NCI-H510A (cell line): ENCODE measurements at regions not wholly inside any gene's neighbourhood (a gene's known extent, or its start where the extent isn't known, plus 50 kb on each side); places are given as distances from the start of the nearest gene placed in this dataset.
"Not testable (repeated sequence)": the region's sequence is repeated elsewhere in the genome, so short reads cannot be mapped to it uniquely, and the experiment has no call there.

ENCODE experiments used
- DNase-seq: peaks from one replicate; lab custom pipeline; 2025; lab: John Stamatoyannopoulos, UW

DNA sequence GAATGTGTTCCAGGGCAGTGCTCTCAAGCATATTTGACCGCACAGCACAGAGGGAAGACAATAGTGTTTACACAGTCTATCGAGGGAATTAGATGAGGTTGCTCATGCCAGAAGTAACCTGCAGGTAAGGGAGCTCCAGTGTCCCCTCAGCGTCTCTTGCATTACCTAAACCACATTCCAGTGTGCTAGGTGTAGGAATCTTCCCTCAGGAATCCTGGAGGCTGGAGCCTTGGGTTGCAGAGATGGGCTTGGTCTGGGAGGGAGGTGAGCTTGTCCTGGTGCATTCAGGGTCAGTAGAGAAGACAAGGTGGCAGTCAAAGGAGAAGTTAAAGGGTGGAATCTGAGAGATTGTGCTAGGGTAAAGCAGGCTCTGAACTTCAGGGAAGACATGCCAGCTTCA lies 56.3 kb downstream of the SOX14 start:
- no peak for DNase-seq

DNA sequence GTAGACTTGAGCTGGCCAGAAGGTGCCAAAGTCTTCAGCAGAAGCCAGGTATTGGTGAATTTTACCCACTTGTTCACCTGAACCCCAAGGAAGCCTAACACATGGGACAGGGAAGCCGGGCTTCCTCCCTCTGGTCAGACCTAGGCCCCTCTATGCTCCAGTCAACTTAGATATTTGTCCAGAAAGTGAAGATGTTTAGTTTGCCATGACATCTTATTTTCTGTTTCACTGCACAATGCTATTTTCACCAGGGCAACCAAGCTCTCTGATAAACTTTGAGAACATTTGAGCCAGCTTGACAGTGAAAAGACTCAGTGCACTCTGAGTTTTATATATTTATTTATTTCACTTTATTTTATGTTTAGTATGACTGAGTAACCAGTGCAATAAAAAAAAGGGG lies 71.0 kb downstream of the SOX14 start:
- DNase-seq: no peak

DNA sequence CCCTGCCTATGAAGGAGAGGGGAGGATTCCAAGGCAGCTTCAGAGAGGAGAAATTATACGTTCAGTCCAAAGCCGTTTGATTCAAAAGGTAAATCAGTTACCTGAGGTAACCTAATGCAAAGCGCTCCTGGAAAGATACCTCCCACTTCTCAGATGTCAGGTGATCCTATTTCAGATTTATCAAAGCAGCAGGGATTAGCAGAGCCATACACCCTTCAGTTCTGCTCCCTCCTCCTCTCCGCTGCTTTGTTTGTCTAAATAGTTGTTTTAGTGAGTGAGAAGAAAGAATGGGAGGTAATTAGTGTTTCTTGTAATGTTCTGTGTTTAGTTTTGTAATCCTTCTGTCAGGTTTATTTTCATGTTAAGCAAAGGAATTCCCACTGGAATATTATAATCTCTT lies 81.1 kb downstream of the SOX14 start:
- no peak for DNase-seq

DNA sequence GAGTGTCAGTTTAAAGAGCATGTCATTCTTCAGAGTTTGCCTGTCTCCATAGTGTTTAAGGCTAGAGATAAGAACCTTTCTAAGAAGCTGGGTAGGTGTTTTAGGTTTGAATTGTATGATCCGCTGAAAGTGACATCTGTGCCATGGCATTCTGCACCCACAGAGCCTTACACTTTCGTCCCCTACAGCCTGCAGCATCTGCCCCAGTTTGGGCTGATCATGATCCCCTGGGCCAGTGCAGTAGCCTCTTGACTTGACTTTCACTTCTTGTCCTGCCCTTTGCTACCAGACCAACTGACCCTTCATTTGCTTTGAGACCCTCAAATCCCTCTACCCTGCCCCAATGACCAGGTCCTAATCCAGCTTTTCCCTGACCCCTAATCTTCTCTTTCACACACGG lies 81.6 kb downstream of the SOX14 start:
- DNase-seq: no peak

DNA sequence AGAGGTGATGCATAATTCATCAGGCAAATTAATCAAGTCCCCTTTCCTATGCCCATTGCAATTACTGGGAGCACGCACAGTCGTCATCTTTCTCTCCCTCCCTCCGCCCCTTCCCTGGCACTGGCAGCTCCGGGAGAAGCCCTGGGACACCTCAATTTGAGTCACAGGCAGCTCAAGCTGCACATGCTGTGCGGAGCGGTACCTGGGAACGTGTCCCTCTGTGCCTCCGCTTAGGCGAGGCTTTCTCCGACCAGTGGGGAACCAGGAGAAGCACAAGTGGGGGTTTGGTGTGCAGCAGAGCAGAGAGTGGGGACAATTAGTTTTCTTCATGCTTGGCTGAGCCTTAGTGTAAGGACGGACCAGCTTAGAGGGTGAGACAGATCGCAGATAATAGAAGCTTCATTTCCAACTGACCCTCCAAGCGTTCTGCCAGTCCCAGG lies 88.3 kb downstream of the SOX14 start:
- DNase-seq: no peak

DNA sequence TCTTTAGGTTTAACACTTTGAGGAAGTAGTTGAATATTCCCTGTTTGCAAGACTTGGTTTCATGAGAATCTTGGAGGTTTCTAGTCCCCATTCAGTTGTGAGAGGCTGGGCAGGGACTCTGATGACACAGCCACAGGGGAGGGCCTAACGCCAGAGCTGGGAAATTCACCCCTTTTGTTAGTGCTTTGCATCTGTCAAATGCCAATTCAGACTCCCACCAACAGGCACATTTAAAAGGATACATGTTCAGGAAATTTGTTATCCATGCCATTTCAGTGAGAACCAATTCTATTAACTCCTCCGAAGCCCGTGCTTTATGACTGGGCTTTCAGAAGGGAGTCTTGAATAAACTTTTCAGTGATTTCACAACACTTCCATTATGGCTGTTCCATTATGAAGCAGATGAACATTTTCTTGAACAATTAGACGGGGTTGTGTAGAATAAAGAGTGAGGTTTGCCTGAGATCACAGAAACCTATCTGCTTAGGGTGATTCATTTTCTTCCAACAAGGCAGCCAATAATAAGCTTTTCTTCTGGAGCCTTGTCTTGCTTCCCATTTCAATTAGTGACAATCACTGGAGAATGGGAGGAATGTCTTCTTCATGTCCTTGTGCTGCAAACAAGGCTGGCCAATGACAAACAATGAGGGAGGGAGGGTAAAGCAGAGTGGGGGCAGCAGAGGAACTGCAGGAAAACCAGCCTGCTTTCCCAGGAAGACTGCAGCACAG lies 90.6 kb downstream of the SOX14 start:
- no peak for DNase-seq

DNA sequence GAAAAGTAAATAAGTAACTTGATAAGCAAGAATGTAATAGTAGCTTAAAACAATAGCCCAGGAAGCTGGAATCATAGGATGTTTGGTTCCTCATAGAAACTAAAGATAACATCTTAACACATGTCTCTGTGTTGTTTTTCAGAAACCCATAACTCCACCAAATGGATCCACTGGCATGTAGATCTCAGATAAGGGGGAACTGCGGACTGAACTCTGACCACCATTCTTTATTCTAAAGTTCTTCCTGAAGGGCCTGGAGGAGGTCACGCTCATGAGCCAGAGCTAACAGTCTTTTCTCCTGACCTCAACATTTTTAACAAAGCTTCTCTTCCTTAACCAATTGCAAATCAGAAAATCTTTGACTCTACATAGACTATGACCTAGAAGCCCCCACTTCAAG lies 101.9 kb downstream of the SOX14 start:
- no peak for DNase-seq

DNA sequence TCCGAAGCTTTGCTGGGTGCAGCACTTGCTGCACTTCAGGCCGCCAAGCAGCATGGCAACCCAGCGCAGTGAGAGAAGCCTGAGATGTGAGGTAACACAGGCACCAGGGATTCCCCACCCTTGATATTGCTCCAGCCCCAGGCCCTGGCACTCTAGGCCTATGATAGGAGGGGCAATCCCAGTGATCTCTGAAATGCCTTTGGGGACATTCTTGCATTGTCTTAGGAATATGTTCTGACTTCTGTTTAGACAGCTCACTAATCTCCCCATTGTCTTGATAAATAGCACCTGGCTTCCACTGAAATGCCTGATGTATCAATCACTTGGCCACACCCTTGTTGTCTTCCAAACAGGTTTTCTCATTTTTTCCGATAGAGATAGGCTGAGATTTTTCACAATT lies 102.8 kb downstream of the SOX14 start:
- no peak for DNase-seq

DNA sequence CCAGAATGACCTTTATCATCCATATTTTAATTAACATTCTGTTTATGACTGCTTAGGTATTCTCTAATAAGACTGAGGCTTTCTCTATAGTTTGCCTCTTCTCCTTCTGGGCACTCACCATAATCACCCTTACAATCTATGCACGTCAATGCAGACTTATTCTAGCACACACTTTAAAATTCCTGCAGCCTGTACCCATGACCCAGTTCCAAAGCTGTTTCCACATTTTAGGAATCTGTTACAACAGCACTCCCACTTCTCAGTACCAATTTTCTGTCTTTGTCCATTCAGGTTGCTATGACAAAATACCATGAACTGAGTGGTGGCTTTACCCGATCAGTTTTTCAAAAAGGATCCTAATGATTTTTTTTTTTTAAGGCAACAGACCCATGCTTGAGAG lies 103.5 kb downstream of the SOX14 start:
- DNase-seq: no peak

DNA sequence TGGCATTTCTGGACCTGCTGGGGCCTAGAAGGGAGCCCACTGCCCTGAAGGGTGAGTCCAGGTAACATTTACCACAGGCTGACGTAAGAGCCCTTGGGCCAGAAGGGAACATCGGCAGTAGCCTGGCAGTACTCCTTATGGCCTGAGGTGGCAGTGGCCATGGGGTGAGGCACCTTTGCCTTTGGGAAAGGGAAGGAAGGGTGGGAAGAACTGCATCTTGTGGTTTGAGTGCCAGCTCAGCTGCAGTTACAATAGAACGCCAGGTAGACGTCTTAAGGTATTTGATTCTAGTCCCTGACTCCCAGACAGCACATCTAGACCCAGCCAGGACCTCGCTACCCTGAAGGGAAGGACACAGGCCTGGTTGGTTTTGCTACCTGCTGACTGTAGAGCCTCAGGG lies 104.9 kb downstream of the SOX14 start:
- no peak for DNase-seq

DNA sequence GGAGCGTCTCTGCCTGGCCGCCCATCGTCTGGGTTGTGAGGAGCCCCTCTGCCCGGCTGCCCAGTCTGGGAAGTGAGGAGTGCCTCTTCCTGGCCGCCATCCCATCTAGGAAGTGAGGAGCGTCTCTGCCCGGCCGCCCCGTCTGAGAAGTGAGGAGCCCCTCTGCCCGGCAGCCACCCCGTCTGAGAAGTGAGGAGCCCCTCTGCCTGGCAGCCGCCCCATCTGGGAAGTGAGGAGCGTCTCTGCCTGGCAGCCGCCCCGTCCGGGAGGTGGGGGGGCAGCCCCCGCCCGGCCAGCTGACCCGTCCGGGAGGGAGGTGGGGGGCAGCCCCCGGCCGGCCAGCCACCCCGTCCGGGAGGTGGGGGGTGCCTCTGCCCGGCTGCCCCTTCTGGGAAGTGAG lies 108.5 kb downstream of the SOX14 start:
- DNase-seq: not testable (repeated sequence)

DNA sequence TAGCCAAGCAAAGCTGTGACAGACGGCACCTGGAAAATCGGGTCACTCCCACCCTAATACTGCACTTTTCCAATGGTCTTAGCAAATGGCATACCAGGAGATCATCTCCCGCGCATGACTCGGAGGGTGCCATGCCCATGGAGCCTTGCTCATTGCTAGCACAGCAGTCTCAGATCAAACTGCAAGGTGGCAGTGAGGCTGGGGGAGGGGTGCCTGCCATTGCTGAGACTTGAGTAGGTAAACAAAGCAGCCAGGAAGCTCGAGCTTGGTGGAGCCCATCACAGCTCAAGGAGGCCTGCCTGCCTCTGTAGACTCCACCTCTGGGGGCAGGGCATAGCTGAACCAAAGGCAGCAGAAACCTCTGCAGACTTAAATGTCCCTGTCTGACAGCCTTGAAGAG lies 113.1 kb upstream of the CLDN18 start:
- not testable (repeated sequence) for DNase-seq

DNA sequence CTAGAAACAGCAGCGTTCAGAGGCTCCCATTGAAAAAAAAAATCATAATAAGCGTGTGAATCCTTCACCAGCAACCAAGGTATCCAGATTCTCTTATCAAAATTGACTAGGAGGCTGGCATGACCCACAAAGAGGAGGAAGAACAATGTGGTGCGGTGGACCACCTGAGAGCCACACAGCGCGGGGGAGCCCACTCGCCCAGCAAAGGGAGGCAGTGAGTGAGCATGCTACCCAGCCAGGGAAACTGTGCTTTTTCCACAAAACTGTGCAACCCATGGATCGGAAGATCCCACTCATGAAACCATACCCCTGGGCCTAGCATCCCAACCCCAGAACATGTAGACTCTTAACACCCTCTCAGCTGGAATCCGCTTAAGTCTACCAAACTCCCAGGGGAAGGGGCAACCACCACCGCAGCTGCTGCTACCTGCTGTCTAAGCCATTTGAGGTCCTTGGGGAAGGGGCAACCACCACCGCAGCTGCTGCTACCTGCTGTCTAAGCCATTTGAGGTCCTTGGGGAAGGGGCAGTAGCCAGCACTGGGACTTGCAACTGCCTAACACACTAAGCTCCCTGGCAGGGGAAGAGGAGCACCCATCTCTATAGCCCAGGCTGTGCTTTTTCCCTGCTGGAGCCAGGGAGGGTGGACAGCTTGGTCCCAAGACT lies 102.8 kb upstream of the CLDN18 start:
- DNase-seq: no peak

DNA sequence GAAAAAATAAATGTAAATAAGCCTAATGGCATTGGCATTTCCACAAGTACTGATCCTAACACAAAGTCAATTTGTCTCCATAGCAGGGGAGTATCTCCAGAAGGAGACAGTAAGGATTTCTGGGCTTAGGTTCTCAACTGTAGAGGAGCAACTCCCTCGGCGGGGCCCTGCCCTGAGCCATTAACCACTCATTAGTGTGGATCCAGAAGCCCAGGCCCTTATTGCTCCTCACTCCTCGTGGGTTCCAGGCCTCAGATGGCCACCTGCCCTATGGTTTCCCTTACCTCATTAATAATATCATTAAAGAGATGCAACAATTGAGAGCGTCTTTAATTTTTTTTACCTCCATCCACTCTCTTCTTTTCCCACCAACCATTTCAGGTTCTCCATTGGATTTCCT lies 85.3 kb upstream of the CLDN18 start:
- DNase-seq: no peak

DNA sequence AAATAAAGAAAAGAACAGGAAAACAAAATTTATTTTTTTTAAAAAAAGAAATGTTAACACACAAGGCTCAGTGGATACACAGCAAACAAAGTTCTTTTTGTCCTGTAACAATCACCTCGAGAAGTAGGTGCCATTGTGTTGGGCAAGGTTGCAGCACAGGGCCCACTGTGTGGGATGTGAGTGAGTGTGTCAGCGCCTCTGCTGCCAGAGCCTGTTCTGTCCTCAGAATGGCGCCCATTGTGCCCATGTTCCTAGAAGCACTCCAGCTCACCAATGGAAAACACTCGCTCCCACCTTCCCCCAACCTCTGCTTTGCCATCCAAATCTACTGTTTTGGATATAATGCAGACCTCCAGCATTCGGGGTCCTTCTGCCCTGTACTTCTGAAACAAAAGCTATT lies 84.9 kb upstream of the CLDN18 start:
- no peak for DNase-seq

DNA sequence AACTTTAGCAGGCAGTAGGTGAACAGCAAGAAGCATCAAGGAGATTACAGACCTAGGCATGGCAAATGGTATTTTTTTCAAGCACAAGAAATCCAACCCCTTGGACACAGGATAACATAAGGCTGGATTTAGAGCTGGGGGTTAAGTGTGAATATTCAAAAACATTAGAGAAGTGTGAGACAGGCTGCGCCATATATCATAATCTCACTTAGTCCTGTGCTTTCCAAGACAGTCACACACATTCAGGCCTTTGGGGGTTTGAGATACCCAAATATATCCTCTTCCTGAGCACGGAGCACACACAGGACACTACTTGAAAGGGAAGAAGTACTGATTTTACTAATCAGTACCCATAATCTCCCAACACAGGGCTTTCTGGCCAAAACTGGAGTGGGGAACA lies 83.0 kb upstream of the CLDN18 start:
- no peak for DNase-seq

DNA sequence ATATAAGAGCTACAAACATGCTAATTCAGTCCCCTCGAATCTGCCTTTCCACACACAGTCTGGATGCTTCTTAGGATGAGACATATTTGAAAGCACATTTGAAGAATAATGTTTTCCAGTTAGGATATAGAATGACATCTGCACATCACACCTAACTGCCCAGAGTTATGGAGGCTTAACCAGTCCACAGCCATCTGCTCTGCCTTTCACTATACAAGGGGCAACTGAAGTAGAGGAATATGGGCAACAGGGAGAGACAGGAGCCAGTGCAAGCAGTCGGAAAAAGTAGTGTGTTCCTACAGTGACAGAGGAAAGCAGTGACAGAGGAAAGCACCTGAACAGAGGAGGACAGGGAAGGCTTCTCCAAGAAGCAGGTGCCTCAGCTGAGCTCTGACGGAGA lies 79.0 kb upstream of the CLDN18 start:
- no peak for DNase-seq

DNA sequence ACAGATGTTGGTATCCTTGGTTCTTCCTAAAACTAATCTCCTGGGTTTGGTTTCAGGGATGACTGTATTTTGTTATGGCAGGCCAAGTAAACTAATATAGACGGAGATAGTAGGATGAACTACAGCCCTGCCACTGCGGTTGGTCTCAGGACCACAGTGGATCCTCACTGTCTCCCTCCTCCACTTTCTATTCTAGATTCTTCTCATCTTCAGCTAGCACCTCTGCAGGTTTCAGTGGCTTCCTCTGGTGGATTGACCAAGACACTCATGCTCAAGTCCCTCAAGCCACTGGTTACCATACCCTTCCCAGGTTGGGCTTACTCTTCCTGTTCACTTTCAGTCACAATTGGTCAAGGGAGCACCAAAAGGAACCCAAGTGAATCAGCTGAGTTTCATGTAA lies 71.1 kb upstream of the CLDN18 start:
- no peak for DNase-seq

DNA sequence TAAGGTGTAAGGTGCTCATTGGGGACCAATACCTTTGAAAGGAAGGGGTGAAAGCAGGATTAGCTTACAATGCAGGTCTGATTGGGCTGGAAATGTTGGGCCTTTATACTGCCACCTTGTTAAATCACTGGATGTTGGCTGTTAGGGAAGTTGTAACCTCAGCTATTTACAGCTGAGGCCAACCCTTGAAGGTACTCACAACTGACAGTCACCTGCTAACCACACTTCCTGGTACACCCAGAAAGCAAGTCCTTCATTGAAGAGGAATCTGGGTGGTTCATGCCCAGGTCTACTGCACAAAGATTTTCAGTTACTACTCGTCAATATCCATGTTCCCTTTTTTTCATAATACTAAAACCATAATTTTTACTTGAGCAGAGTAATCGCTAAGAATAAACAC lies 65.4 kb upstream of the CLDN18 start:
- DNase-seq: no peak

DNA sequence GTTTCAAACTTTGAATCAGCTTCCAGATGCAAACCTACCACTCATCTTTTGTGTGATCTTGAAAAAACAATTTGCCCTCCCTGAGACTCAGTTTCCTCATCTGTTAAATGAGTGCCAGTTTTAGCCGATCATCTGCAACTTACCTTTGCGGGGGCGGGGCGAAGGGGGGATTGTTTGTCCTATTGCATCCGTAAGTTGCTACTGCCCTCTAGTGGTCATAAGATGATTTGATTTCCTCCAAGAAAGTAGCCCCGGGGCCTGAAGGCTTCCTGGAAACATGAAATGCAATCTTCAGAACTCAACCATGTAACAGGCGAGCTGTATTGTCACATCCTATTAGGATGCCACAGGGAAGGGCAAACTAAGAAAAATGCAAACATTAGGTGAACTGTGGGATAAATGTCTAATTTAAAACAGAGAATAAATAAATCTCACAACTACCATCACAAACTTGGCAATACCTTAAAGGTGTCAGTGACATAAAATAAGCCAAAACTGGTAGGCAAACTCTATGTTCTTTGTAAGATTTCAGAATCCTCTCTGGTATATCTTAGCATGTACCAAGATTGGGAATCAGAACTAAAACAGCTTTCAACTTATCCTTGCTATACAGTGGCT lies 63.5 kb upstream of the CLDN18 start:
- DNase-seq: peak; percentile 10

DNA sequence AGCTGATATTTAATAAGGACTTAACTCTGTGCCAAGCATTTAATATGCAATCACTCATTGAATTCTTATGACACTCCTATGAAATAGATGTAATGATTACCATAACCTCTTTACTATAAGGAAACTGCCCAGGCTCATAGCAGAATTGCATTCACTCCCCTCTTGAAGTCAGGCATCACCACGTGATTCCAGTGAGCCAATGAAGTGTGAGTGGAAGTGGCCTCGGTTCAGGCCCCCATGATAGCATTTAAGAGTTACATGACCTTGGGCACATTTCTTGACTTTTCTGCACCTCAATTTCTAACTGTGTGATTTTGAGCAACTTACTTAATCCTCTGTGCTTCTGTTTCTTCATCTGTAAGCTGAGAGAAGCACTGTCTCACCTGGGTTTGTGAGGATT lies 62.8 kb upstream of the CLDN18 start:
- no peak for DNase-seq

DNA sequence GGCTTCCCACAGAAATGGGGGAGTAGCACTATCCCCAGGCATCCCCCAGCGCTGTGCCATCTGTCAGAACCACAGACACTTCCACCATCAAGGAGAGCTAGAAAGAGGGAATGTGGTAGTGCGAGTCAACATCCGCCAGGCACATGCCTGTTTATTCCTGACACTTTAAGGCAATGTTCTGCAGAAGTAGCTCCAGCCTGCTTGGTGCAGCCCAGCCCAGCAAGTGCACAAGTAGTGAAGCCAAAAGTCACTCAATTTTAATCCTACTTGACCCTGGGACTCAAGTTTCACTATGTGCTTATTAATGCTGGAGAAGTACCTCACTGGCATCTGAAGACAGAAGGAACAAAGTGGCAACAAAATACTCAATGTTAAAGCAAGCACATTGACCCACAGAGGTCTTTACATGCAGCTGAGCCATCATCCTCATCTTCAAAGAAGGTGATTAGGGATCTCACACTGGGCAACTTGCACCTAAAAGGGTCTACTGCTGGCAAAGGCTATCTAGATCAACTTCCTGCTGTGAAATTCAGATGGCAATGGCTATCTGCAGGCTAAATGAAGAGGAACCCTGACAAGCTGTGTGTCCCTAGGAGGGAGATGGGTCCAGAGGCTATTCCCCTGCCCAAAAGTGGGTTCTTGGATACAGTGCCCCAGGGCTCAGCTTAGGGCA lies 61.4 kb upstream of the CLDN18 start:
- DNase-seq: no peak

DNA sequence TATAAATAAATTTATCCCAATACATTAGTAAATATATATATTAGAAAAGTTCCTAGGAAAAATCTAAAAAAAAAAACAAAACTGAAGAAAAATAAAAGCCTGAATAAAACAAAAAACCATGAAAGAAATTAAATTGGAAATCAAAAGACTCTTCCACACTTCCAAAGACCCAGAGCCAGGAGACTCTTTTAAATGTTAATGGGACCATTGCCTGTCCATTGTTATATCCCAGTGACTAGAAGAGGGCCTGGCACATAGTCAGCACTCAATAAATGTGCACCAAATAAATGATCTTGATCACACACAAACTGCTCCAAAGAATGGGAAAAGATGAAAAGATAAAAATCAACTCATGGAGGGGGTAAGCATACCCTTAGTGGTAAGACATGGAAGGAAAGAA lies 51.3 kb upstream of the CLDN18 start:
- no peak for DNase-seq
